ENCODE measurements at regions not wholly inside any gene's neighbourhood (a gene's known extent, or its start where the extent isn't known, plus 50 kb on each side); places are given as distances from the start of the nearest gene placed in this dataset.

GRCh38 chr3:124584552-124585391, 145.5 kb upstream of the UMPS start (continued):
- no peak for TF ChIP-seq ZNF737 (CRISPR knock-in tag; IDR thresholded peaks at IDR 0.05; ENCODE audit: borderline replicate concordance)
- TF ChIP-seq NFRKB (IDR thresholded peaks at IDR 0.05), result no peak
- TF ChIP-seq ZBTB44 (CRISPR knock-in tag; IDR thresholded peaks at IDR 0.05), result no peak
- no peak for TF ChIP-seq HMG20B (CRISPR knock-in tag; conservative IDR thresholded peaks at IDR 0.05)
- no peak for TF ChIP-seq MXD3 (CRISPR knock-in tag; IDR thresholded peaks at IDR 0.05)
- peak; percentile 55; the same call in 1 of the 2 replicates for TF ChIP-seq ZNF547 (CRISPR knock-in tag; IDR thresholded peaks at IDR 0.05)
- TF ChIP-seq ZFYVE20 (CRISPR knock-in tag; IDR thresholded peaks at IDR 0.05; ENCODE audit: borderline replicate concordance, low read depth), result no peak
- no peak for TF ChIP-seq NR2F2 (IDR thresholded peaks at IDR 0.05; ENCODE audit: borderline replicate concordance, low read depth)
- TF ChIP-seq ZNF235 (CRISPR knock-in tag; IDR thresholded peaks at IDR 0.05; ENCODE audit: borderline replicate concordance), result no peak
- TF ChIP-seq RNF2 (conservative IDR thresholded peaks at IDR 0.05; ENCODE audit: low read depth), result no peak
- TF ChIP-seq MEIS1 (CRISPR knock-in tag; IDR thresholded peaks at IDR 0.05; ENCODE audit: borderline replicate concordance), result peak; percentile 34; the same call in 1 of the 2 replicates
- TF ChIP-seq ZNF589 (CRISPR knock-in tag; conservative IDR thresholded peaks at IDR 0.05), result no peak
- no peak for TF ChIP-seq PREB (CRISPR knock-in tag; IDR thresholded peaks at IDR 0.05)
- TF ChIP-seq POLR2G (IDR thresholded peaks at IDR 0.05; ENCODE audit: low read depth, low read length), result peak; percentile 85
- TF ChIP-seq NRL (CRISPR knock-in tag; IDR thresholded peaks at IDR 0.05; ENCODE audit: borderline replicate concordance), result peak; percentile 61; the same call in 1 of the 2 replicates
- TF ChIP-seq GABPB1 (CRISPR knock-in tag; IDR thresholded peaks at IDR 0.05), result peak; percentile 65; the same call in 1 of the 2 replicates
- no peak for TF ChIP-seq HDAC6 (IDR thresholded peaks at IDR 0.05; ENCODE audit: low read depth, low read length)
- TF ChIP-seq MLXIP (CRISPR knock-in tag; IDR thresholded peaks at IDR 0.05; ENCODE audit: borderline replicate concordance), result no peak
- peak; percentile 86 for TF ChIP-seq TBX2 (CRISPR knock-in tag; IDR thresholded peaks at IDR 0.05; ENCODE audit: borderline replicate concordance)

Data from HepG2 (cell line).